Breast epithelium (tissue), 3 donors: ENCODE measurements at regions not wholly inside any gene's neighbourhood (a gene's known extent, or its start where the extent isn't known, plus 50 kb on each side); places are given as distances from the start of the nearest gene placed in this dataset.

Experiments
- CTCF ChIP-seq, 3 donors: fragments of 450-650 bp; IDR thresholded peaks; one replicate each; pipeline ENCODE4 v1.5.1; 2016 to 2017; ENCODE audit warnings: antibody characterized with exemption in 3 of 3, mild to moderate bottlenecking in 3 of 3, moderate library complexity in 3 of 3
- POLR2AphosphoS5 ChIP-seq, 3 donors: sonication (generic); formaldehyde crosslinking; IDR thresholded peaks; one replicate each; pipeline ENCODE4 v1.6.1; 2017; ENCODE audit warnings: antibody characterized with exemption in 3 of 3

- TF ChIP-seq POLR2AphosphoS5 (IDR thresholded peaks at IDR 0.05), result no peak
- TF ChIP-seq CTCF (IDR thresholded peaks at IDR 0.05), result no peak
Measured at GRCh38 chr20:16860914-16861313, 112.8 kb downstream of the OTOR start.
